Mesendoderm (in vitro differentiated cells): ENCODE measurements at regions not wholly inside any gene's neighbourhood (a gene's known extent, or its start where the extent isn't known, plus 50 kb on each side); places are given as distances from the start of the nearest gene placed in this dataset.

Experiments used
- DNase-seq: peaks from one replicate; pipeline ENCODE4 v3.0.0; 2013
- H2AK5ac ChIP-seq: 2 replicates; pipeline ENCODE4 v1.6.1; 2013; ENCODE audit warnings: low read length, inconsistent platforms
- H2BK120ac ChIP-seq: 2 replicates; pipeline ENCODE4 v1.6.1; 2013; ENCODE audit warnings: low read depth, mild to moderate bottlenecking, low read length, moderate library complexity, mixed read lengths
- H2BK15ac ChIP-seq: replicated peaks from 2 replicates; pipeline ENCODE4 v1.6.1; 2013; ENCODE audit warnings: low read depth, mild to moderate bottlenecking, moderate library complexity
- H2BK5ac ChIP-seq: 2 replicates; pipeline ENCODE4 v1.6.1; 2013; ENCODE audit warnings: low read length, inconsistent platforms
- H3K18ac ChIP-seq: 2 replicates; pipeline ENCODE4 v1.6.1; 2013; ENCODE audit warnings: mild to moderate bottlenecking, low read length, mixed read lengths
- H3K23ac ChIP-seq: one replicate; pipeline ENCODE4 v1.6.1; 2013; ENCODE audit warnings: low read length
- H3K27ac ChIP-seq: 2 replicates; pipeline ENCODE4 v1.5.1; 2013; ENCODE audit warnings: low read depth, mild to moderate bottlenecking, inconsistent platforms, low read length, moderate library complexity
- H3K27me3 ChIP-seq: 2 replicates; pipeline ENCODE4 v1.6.1; 2013; ENCODE audit warnings: low read length, control low read depth, mild to moderate bottlenecking, inconsistent platforms; ENCODE audit not compliant: insufficient read depth, poor library complexity
- H3K36me3 ChIP-seq: 2 replicates; pipeline ENCODE4 v1.6.1; 2013; ENCODE audit warnings: low read length, inconsistent platforms; ENCODE audit not compliant: control insufficient read depth, insufficient read depth
- H3K4ac ChIP-seq: one replicate; pipeline ENCODE4 v1.6.1; 2013; ENCODE audit warnings: low read depth, mild to moderate bottlenecking, low read length, moderate library complexity
- H3K4me1 ChIP-seq: 2 replicates; pipeline ENCODE4 v1.6.1; 2013; ENCODE audit warnings: low read depth, low read length, inconsistent platforms; ENCODE audit not compliant: control insufficient read depth
- H3K4me2 ChIP-seq: 2 replicates; pipeline ENCODE4 v1.6.1; 2013; ENCODE audit warnings: low read length
- H3K4me3 ChIP-seq: 2 replicates; pipeline ENCODE4 v1.5.1; 2013; ENCODE audit warnings: mild to moderate bottlenecking, low read length
- H3K56ac ChIP-seq: one replicate; pipeline ENCODE4 v1.6.1; 2013; ENCODE audit warnings: low read length
- H3K79me1 ChIP-seq: 2 replicates; pipeline ENCODE4 v1.6.1; 2013; ENCODE audit warnings: low read length, inconsistent platforms
- H3K79me2 ChIP-seq: 2 replicates; pipeline ENCODE4 v1.6.1; 2013; ENCODE audit warnings: mild to moderate bottlenecking, low read length; ENCODE audit not compliant: control insufficient read depth, insufficient read depth
- H3K9ac ChIP-seq: 2 replicates; pipeline ENCODE4 v1.6.1; 2013; ENCODE audit warnings: low read length, inconsistent platforms
- H4K5ac ChIP-seq: one replicate; pipeline ENCODE4 v1.6.1; 2013; ENCODE audit warnings: low read length
- H4K8ac ChIP-seq: one replicate; pipeline ENCODE4 v1.6.1; 2013; ENCODE audit warnings: low read depth, mild to moderate bottlenecking, control low read depth, low read length, moderate library complexity
- WGBS: extraction: QIAGEN DNeasy Blood & Tissue Kit; methylation state at CpG from one replicate; pipeline ENCODE4 v1.1.7; 2013; ENCODE audit warnings: low lambda C conversion rate, missing lambda C conversion rate; ENCODE audit not compliant: insufficient coverage; ENCODE audit errors: extremely low coverage; 5-methylcytosine and 5-hydroxymethylcytosine counted together

DNA sequence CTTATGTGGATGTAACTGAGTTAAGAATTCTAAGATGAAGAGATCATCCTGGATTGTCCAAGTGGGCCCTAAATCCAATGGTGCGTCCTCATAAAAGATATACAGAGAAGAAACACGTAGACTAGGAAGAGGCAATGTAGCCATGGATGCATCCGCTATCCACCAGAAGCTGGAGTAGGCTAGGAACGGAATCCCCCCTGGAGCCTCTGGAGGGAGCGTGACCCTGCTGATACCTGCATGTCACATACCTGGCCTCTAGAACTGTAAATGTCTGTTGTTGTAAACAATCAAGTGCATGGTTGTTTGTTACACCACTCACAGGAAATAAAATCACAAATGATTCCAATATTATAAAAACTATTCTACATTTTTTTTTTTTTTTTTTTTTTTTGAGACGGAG is 254.5 kb upstream of the RORA start:
- no CpG with 5 or more reads among the region's 6 CpGs for WGBS
- Histone ChIP-seq H3K79me2 (no peaks in the 10 kb centered on the region), H2AK5ac (no peak overlapping the region), H3K79me1 (no peaks in the 10 kb centered on the region), H3K9ac (no peak overlapping the region), H3K36me3 (no peaks in the 10 kb centered on the region), H2BK15ac (no peak overlapping the region), H2BK5ac (no peak overlapping the region), H2BK120ac (no peak overlapping the region), H4K5ac (no peak overlapping the region), H3K27me3 (no peaks in the 10 kb centered on the region), H3K18ac (no peak overlapping the region), H3K56ac (no peak overlapping the region), H3K4me2 (no peak overlapping the region), H3K4ac (no peak overlapping the region), H4K8ac (no peak overlapping the region), H3K23ac (no peak overlapping the region), H3K27ac (no peak overlapping the region), H3K4me3 (no peak overlapping the region), H3K4me1 (no peaks in the 10 kb centered on the region)
- no peak for DNase-seq

DNA sequence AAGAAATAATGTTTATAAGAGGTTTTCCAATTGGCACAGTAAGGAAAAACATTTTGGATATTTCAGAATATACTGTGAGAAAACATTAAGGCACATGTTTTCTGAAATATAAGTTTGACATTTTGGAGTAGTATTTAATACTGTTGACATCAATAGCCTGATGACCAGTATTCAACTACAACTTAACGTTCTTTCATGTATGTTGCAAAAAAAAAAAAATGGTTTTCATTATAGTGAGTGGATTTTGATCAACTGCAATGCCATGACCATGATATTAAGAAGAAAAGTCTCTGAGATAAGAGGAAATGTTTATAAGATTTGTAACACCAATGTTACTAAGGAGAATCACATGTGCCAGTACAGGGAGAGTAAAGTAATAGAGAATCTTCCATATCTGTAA is 252.8 kb upstream of the RORA start:
- H3K4ac ChIP-seq: no peak overlapping the region
- no peak overlapping the region for H3K56ac ChIP-seq
- H3K4me2 ChIP-seq: no peak overlapping the region
- no peak overlapping the region for H2BK120ac ChIP-seq
- no peak overlapping the region for H3K27ac ChIP-seq
- H4K8ac ChIP-seq: no peak overlapping the region
- H2BK5ac ChIP-seq: no peak overlapping the region
- no CpG with 5 or more reads among the region's 1 CpG for WGBS
- no peak overlapping the region for H2AK5ac ChIP-seq
- H3K4me1 ChIP-seq: no peaks in the 10 kb centered on the region
- no peaks in the 10 kb centered on the region for H3K36me3 ChIP-seq
- DNase-seq: no peak
- H3K27me3 ChIP-seq: no peaks in the 10 kb centered on the region
- H3K18ac ChIP-seq: no peak overlapping the region
- H3K79me1 ChIP-seq: no peaks in the 10 kb centered on the region
- H3K79me2 ChIP-seq: no peaks in the 10 kb centered on the region
- H2BK15ac ChIP-seq: no peak overlapping the region
- H3K9ac ChIP-seq: no peak overlapping the region
- no peak overlapping the region for H3K4me3 ChIP-seq
- no peak overlapping the region for H3K23ac ChIP-seq
- H4K5ac ChIP-seq: no peak overlapping the region

DNA sequence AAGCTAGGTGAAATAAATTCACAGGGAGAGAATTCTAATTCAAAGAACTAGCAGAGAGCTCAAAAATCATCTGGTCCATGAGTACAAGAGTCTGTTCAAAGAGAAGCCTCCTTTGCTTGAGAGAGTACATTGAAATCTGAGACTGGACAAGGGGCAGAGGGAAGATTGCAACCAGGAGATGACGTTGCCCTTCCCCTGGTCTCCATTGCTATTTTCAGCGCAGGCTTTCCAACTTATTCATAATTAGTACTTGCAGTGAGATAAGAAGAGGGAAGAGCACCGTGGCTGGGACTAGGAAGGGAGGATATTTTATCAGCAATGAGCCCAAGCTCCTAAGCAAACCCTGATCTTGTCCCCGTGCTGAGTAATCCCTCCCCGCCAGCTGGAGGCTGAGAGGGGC is 251.8 kb upstream of the RORA start:
- WGBS: no CpG with 5 or more reads among the region's 5 CpGs
- Histone ChIP-seq H4K8ac (no peak overlapping the region), H4K5ac (no peak overlapping the region), H3K27ac (no peak overlapping the region), H3K9ac (no peak overlapping the region), H2BK15ac (no peak overlapping the region), H3K79me2 (no peaks in the 10 kb centered on the region), H3K4me1 (no peaks in the 10 kb centered on the region), H3K27me3 (no peaks in the 10 kb centered on the region), H3K4me3 (no peak overlapping the region), H3K23ac (no peak overlapping the region), H3K56ac (no peak overlapping the region), H3K4ac (no peak overlapping the region), H3K79me1 (no peaks in the 10 kb centered on the region), H3K4me2 (no peak overlapping the region), H2AK5ac (no peak overlapping the region), H2BK5ac (no peak overlapping the region), H2BK120ac (no peak overlapping the region), H3K36me3 (no peaks in the 10 kb centered on the region), H3K18ac (no peak overlapping the region)
- no peak for DNase-seq

DNA sequence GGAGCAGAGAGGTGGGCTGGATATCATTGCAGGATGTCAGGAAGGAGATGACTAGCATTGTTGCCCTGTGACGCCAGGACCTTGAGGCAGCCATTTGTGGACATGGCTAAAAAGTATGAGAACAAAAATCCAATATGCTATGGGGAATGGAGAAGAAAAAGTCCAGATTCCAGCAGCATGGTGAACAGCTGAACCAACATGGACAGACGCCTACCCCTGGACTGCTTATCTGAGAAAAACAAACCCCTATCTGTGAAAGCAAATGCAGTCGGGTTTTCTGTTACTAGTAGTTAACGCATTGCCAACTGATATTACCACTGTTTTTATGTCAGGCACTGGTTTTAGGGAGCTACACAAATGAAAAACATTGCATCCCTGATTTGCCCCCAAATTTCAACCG is 251.2 kb upstream of the RORA start:
- no peak overlapping the region for H3K4me2 ChIP-seq
- H3K23ac ChIP-seq: no peak overlapping the region
- H3K79me1 ChIP-seq: no peaks in the 10 kb centered on the region
- no peaks in the 10 kb centered on the region for H3K79me2 ChIP-seq
- H3K4ac ChIP-seq: no peak overlapping the region
- no CpG with 5 or more reads among the region's 5 CpGs for WGBS
- H2BK5ac ChIP-seq: no peak overlapping the region
- H3K9ac ChIP-seq: no peak overlapping the region
- H3K4me1 ChIP-seq: no peaks in the 10 kb centered on the region
- H4K8ac ChIP-seq: no peak overlapping the region
- H2BK15ac ChIP-seq: no peak overlapping the region
- H2AK5ac ChIP-seq: no peak overlapping the region
- H3K27ac ChIP-seq: no peak overlapping the region
- H3K36me3 ChIP-seq: no peaks in the 10 kb centered on the region
- no peak overlapping the region for H4K5ac ChIP-seq
- DNase-seq: no peak
- H2BK120ac ChIP-seq: no peak overlapping the region
- no peaks in the 10 kb centered on the region for H3K27me3 ChIP-seq
- no peak overlapping the region for H3K56ac ChIP-seq
- no peak overlapping the region for H3K18ac ChIP-seq
- no peak overlapping the region for H3K4me3 ChIP-seq

DNA sequence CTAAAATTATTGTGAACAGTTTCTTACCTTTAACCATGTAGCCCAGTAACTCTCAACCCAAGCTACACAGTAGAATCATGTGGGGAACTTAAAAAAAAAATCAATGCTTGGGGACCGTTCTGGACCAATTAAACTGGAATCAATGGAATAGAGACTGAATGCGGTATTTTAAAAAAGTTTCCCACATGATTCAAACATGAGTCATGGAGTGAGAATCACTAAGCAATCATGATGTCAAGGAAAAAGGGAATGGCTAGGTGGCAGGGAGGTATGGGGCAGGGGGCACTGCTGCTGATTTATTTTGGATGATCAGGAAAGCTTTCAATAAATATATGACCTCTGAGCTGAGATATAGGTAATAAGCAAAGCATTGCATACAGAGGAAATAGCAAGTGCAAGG is 250.5 kb upstream of the RORA start:
- no peak overlapping the region for H4K5ac ChIP-seq
- H2BK5ac ChIP-seq: no peak overlapping the region
- no peak for DNase-seq
- H3K9ac ChIP-seq: no peak overlapping the region
- no peaks in the 10 kb centered on the region for H3K4me1 ChIP-seq
- whole genome bisulfite sequencing: no CpG with 5 or more reads among the region's 2 CpGs
- no peaks in the 10 kb centered on the region for H3K79me2 ChIP-seq
- no peak overlapping the region for H3K56ac ChIP-seq
- H3K27me3 ChIP-seq: no peaks in the 10 kb centered on the region
- no peaks in the 10 kb centered on the region for H3K36me3 ChIP-seq
- no peak overlapping the region for H2BK120ac ChIP-seq
- no peak overlapping the region for H3K18ac ChIP-seq
- no peak overlapping the region for H2BK15ac ChIP-seq
- H3K4ac ChIP-seq: no peak overlapping the region
- no peak overlapping the region for H3K23ac ChIP-seq
- H3K27ac ChIP-seq: no peak overlapping the region
- H3K4me2 ChIP-seq: no peak overlapping the region
- no peak overlapping the region for H2AK5ac ChIP-seq
- H3K79me1 ChIP-seq: no peaks in the 10 kb centered on the region
- H4K8ac ChIP-seq: no peak overlapping the region
- H3K4me3 ChIP-seq: no peak overlapping the region

DNA sequence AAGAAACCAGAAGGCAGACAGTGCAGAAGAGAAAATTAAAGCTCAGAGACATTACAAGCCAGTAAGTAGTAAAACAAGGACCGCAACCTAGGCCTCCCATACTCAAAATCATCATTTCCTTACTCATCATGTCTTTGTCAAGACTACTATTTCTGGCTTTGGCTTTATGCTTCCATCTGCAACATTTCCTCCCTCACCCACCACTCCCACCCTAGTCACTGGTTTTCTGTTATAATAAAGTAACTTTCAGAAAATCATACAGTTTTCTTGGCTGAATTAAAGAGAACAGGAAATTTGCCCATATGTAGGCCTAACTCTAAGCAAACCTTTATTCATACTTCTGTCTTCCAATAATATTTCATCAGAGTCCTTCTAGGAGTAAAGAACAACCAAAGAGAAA is 247.6 kb upstream of the RORA start:
- Histone ChIP-seq H3K79me2 (no peaks in the 10 kb centered on the region), H3K4me3 (no peak overlapping the region), H2AK5ac (no peak overlapping the region), H3K27ac (no peak overlapping the region), H3K23ac (no peak overlapping the region), H4K8ac (no peak overlapping the region), H2BK120ac (no peak overlapping the region), H3K36me3 (no peaks in the 10 kb centered on the region), H3K56ac (no peak overlapping the region), H3K4me2 (no peak overlapping the region), H3K4me1 (no peaks in the 10 kb centered on the region), H4K5ac (no peak overlapping the region), H3K27me3 (no peaks in the 10 kb centered on the region), H3K79me1 (no peaks in the 10 kb centered on the region), H3K4ac (no peak overlapping the region), H3K9ac (no peak overlapping the region), H2BK15ac (no peak overlapping the region), H3K18ac (no peak overlapping the region), H2BK5ac (no peak overlapping the region)
- no CpG with 5 or more reads among the region's 1 CpG for WGBS
- DNase-seq: no peak
